NB4 (cell line): ENCODE measurements at regions not wholly inside any gene's neighbourhood (a gene's known extent, or its start where the extent isn't known, plus 50 kb on each side); places are given as distances from the start of the nearest gene placed in this dataset.

Experiments
- DNase-seq: peaks from one replicate; pipeline ENCODE4 v3.0.0; 2010; ENCODE audit warnings: low read depth
- H3K4me3 ChIP-seq: one replicate; pipeline ENCODE4 v1.5.1; 2011; ENCODE audit warnings: mild to moderate bottlenecking, low read depth, low read length, moderate library complexity
- MYC ChIP-seq: IDR thresholded peaks from 2 replicates; pipeline ENCODE4 v1.6.1; 2011; ENCODE audit warnings: low read depth, low read length
- POLR2A ChIP-seq: IDR thresholded peaks from 2 replicates; pipeline ENCODE4 v1.6.1; 2011; ENCODE audit warnings: mild to moderate bottlenecking; ENCODE audit not compliant: insufficient read length; ENCODE audit errors: extremely low read depth
- TF ChIP-seq, protein P1 (sequence below): IDR thresholded peaks from one replicate; pipeline ENCODE4 v1.5.1; 2012; ENCODE audit warnings: low read depth, low read length
- TF ChIP-seq, protein P2 (sequence below): IDR thresholded peaks from 2 replicates; pipeline ENCODE4 v1.6.1; 2011; ENCODE audit warnings: low read depth, low read length

DNA sequence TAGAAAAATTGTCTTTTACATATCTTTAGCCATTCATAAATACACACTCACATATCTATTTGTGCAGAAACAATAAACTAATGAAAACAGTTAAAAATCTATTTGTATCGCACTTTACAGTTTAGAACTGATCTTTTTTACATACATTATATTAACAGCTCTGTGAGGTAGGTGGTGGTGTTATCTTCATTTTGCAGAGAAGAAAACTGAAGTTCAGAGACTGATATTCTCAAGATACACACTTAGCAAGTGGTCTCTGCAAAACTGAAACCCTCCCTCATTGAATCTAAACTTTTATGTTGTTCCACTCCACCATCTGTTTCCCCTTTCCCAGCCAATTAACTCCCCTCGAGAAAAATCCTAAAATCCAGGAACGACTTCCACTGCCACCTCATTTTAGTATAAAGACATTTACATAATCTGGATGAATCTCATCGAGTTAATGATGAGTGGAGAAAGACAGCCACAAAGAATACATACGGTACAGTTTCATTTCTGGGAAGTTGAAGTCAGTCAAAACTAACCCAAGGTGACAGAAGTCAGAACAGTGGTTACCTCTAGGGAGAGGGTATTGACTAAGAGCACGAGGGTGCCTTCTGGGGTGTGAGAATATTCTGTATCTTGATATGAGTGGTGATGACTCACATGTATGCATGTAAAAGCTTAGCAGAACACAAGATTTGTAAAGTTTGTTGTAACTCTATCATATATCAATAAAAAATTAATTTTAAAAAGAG lies 524.2 kb upstream of the TCF4 start:
- no peak for DNase-seq
- no peak overlapping the region for H3K4me3 ChIP-seq
- TF ChIP-seq, protein P1, sequence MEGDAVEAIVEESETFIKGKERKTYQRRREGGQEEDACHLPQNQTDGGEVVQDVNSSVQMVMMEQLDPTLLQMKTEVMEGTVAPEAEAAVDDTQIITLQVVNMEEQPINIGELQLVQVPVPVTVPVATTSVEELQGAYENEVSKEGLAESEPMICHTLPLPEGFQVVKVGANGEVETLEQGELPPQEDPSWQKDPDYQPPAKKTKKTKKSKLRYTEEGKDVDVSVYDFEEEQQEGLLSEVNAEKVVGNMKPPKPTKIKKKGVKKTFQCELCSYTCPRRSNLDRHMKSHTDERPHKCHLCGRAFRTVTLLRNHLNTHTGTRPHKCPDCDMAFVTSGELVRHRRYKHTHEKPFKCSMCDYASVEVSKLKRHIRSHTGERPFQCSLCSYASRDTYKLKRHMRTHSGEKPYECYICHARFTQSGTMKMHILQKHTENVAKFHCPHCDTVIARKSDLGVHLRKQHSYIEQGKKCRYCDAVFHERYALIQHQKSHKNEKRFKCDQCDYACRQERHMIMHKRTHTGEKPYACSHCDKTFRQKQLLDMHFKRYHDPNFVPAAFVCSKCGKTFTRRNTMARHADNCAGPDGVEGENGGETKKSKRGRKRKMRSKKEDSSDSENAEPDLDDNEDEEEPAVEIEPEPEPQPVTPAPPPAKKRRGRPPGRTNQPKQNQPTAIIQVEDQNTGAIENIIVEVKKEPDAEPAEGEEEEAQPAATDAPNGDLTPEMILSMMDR: no peak
- TF ChIP-seq, protein P2, sequence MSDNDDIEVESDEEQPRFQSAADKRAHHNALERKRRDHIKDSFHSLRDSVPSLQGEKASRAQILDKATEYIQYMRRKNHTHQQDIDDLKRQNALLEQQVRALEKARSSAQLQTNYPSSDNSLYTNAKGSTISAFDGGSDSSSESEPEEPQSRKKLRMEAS: no peak
- TF ChIP-seq MYC (no peak), POLR2A (no peak)

DNA sequence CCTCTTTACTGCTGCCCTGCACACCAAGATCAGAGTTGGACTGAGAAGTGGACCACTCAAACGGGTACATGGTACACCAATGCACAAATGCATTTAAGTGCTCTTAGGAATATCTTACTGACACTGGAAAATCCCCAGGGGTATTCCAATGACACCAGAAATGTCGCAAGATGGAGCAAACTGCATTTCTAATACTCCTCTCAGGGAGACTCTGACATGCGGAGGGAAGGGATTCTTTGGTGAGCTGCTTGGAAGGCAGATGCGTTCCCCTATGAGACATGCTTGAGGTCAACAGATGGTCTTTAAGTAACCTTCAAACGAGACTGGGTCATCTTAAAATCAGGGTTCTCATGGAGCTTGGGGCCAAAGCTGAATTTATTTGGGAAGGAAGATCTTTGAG lies 521.8 kb upstream of the TCF4 start:
- H3K4me3 ChIP-seq: no peak overlapping the region
- DNase-seq: no peak
- TF ChIP-seq, protein P1: no peak
- no peak for TF ChIP-seq POLR2A
- TF ChIP-seq, protein P2: no peak
- no peak for TF ChIP-seq MYC

DNA sequence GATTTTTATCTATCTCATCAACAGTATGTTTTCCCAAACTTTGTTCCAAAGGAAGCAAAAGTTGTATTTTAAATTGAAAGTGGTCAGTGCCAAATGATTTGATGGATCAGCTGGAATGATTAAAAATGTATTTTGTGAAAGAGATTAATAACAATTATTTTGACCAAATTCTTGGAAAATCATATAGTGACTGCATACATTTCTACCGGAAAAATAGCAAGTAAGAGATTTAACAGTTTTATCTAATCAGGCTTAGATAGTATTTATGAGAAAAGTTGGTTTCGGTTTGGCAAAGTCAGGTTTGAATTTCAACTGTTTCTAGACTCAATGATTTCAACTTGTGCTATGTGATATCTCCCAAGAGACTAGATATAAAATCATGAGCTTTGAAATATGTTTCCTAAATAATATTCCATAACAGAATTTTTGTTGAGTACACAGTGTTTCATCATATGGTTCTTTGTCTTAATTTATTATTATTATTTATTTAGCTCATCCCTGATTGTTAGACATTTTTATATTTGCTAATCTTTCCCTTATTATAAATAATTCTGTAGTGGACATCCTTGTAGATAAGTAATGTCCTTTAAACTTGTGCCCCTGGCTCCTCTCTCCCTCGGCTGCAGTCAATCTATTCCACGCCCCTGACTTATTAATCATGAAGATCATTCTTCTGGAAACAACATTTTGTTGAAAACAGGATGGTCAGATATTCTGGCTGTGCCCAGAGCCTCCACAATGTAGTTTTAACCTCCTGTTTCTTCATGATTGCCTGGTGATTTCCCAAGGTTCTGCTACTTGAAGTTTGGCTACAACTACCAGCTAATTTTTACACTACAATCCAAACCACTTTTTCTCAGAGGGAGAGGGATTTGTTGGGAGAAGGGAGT lies 520.7 kb upstream of the TCF4 start:
- TF ChIP-seq MYC (no peak), POLR2A (no peak)
- TF ChIP-seq, protein P1: no peak
- TF ChIP-seq, protein P2: no peak
- no peak overlapping the region for H3K4me3 ChIP-seq
- DNase-seq: no peak

DNA sequence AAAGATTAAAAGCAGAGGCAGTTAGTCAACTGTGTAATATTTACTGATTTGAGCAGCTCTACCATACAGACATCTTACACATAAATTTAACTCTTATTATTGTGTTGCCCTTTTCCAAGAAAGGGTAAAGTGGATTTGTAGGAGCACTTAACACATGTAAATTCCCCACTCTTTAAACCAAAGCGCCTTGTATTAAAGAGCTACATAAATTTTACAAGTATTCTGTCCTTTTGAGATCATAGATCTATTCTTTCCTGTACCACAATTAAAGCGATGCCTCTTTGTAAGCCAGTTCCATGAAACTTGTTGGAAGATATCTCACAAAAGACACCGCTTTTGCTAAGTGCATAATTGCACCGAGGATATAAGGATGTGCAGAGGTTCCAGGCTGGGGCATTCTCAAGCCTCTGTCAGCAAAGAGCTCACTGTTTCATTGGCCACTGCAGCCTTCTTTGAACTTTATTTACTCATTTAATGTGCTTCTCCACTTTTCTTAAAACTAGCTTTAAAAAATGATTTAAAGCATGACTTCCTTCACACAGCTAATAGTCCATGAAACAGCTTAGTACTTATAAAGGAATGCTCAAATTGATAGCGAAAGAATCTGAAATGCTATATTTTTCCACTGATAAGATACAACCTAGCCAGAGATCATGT lies 520.0 kb upstream of the TCF4 start:
- no peak for TF ChIP-seq MYC
- TF ChIP-seq, protein P1: no peak
- no peak for TF ChIP-seq POLR2A
- TF ChIP-seq, protein P2: no peak
- H3K4me3 ChIP-seq: no peak overlapping the region
- DNase-seq: no peak

DNA sequence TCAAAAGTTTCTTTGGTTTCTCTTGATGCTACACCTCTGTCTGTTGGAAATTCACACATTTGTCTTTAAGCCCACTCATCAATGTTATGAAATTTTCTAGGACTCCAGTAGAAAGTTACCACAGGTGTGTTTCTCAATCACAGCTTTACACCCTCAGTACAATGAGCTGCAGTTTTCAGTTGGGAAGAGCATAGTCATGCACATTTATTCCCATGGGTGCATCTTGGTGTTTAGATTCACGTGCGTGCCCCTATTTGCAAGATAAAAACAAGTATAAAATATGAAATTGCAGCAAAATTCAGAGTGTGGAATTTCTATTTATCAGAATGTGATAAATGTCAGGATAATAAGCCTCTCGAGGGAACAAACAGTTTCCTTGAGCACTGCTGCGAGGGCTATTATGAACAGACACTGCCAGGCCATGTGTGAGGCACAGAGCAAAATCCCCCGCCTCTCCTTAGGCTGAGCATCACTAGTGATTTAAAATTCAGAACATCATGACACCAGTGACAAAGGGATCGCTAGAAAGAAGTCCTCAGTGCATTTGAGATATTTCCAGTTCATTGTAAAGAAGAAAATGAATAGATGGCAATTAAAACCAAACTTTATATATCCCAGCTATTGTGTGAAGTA lies 512.2 kb upstream of the TCF4 start:
- TF ChIP-seq, protein P1: no peak
- TF ChIP-seq POLR2A (no peak), MYC (no peak)
- TF ChIP-seq, protein P2: no peak

More for the DNA sequence above, 512.2 kb upstream of the TCF4 start:
- no peak overlapping the region for H3K4me3 ChIP-seq
- DNase-seq: no peak
